CD4-positive, alpha-beta T cell (primary cell): ENCODE measurements at regions not wholly inside any gene's neighbourhood (a gene's known extent, or its start where the extent isn't known, plus 50 kb on each side); places are given as distances from the start of the nearest gene placed in this dataset.

Experiments
- ATAC-seq: fragments of 200-7000 bp; cut with Tn5 transposase; one replicate; pipeline ENCODE4 v1.10.0; 2022; ENCODE audit warnings: mild to moderate bottlenecking; ENCODE audit not compliant: poor library complexity
- CTCF ChIA-PET: fragments of 350-600 bp; sonication (Branson Sonifier 250); formaldehyde crosslinking; loops from one replicate; lab custom pipeline; 2021; ENCODE audit warnings: antibody characterized with exemption, inconsistent platforms; lab: Charles Lee
- POLR2A ChIA-PET: fragments of 350-600 bp; sonication (Branson Sonifier 250); formaldehyde crosslinking; loops from one replicate; lab custom pipeline; 2021; ENCODE audit warnings: antibody characterized with exemption, inconsistent platforms; lab: Charles Lee
- DNase-seq, 14 experiments: peaks; one replicate each; pipeline ENCODE4 v3.0.0-alpha.2; 2013 to 2020; ENCODE audit warnings: mixed read lengths in 2 of 14
- H3K27ac ChIP-seq, 2 donors: one replicate each; pipeline versions ENCODE4 v1.5.1 to v1.7.0; 2013; ENCODE audit warnings: low read length in 2 of 2, low read depth in 1 of 2, mild to moderate bottlenecking in 1 of 2
- H3K27me3 ChIP-seq, 2 experiments: 1 replicate in 1 of 2; 2 replicates in 1 of 2; pipeline versions ENCODE4 v1.6.1 to v1.7.0; 2013; ENCODE audit warnings: low read length in 2 of 2, control low read depth in 1 of 2, mild to moderate bottlenecking in 1 of 2, moderate library complexity in 1 of 2; ENCODE audit not compliant: insufficient read depth in 2 of 2, control insufficient read depth in 1 of 2
- H3K36me3 ChIP-seq: one replicate; pipeline ENCODE4 v1.6.1; 2013; ENCODE audit warnings: low read length, control low read depth; ENCODE audit not compliant: insufficient read depth
- H3K4me1 ChIP-seq: one replicate; pipeline ENCODE4 v1.6.1; 2013; ENCODE audit warnings: low read length, control low read depth; ENCODE audit not compliant: insufficient read depth
- H3K4me3 ChIP-seq: one replicate; pipeline ENCODE4 v1.5.1; 2013; ENCODE audit warnings: mild to moderate bottlenecking, low read length, moderate library complexity
- H3K9me3 ChIP-seq, 2 experiments: 1 replicate in 1 of 2; 2 replicates in 1 of 2; pipeline versions ENCODE4 v1.6.1 to v1.7.0; 2013; ENCODE audit warnings: low read length in 2 of 2, mild to moderate bottlenecking in 2 of 2, control low read depth in 1 of 2, moderate library complexity in 1 of 2; ENCODE audit not compliant: control insufficient read depth in 1 of 2, insufficient read depth in 1 of 2
- H3K27ac Mint-ChIP-seq: one replicate; pipeline ENCODE4 v1.8.0; 2020; ENCODE audit warnings: mixed read lengths
- H3K27me3 Mint-ChIP-seq: one replicate; pipeline ENCODE4 v1.8.0; 2021; ENCODE audit warnings: mixed read lengths
- H3K36me3 Mint-ChIP-seq: one replicate; pipeline ENCODE4 v1.8.0; 2021; ENCODE audit warnings: low read depth, mixed read lengths
- H3K4me1 Mint-ChIP-seq: one replicate; pipeline ENCODE4 v1.8.0; 2021; ENCODE audit warnings: low read depth, mixed read lengths
- H3K4me3 Mint-ChIP-seq: one replicate; pipeline ENCODE4 v1.8.0; 2020; ENCODE audit warnings: mild to moderate bottlenecking, mixed read lengths
- H3K9me3 Mint-ChIP-seq: one replicate; pipeline ENCODE4 v1.8.0; 2020; ENCODE audit warnings: mixed read lengths
- intact Hi-C, 2 experiments: fragments of 100-400 bp; cut with DNase I in 1 of 2; cut with micrococcal nuclease in 1 of 2; formaldehyde crosslinking; loops; one replicate each; pipeline versions ENCODE4 v1.15.1 to v1.9.0; 2023 to 2025; cut with DNase I, micrococcal nuclease
- TF ChIP-seq, protein P1 (sequence below): fragments of 200-600 bp; IDR thresholded peaks from one replicate; pipeline ENCODE4 v1.8.0; 2022; ENCODE audit warnings: antibody characterized with exemption, mild to moderate bottlenecking

GRCh38 chr5:104754311-104754995 lies 1191.9 kb upstream of the NUDT12 start:
- H3K27ac ChIP-seq, result no peak overlapping the region
- no peaks in the 10 kb centered on the region for H3K4me1 Mint-ChIP-seq
- DNase-seq (no peak), ATAC-seq (no peak)
- H3K4me3 Mint-ChIP-seq, result no peak overlapping the region
- TF ChIP-seq, protein P1, sequence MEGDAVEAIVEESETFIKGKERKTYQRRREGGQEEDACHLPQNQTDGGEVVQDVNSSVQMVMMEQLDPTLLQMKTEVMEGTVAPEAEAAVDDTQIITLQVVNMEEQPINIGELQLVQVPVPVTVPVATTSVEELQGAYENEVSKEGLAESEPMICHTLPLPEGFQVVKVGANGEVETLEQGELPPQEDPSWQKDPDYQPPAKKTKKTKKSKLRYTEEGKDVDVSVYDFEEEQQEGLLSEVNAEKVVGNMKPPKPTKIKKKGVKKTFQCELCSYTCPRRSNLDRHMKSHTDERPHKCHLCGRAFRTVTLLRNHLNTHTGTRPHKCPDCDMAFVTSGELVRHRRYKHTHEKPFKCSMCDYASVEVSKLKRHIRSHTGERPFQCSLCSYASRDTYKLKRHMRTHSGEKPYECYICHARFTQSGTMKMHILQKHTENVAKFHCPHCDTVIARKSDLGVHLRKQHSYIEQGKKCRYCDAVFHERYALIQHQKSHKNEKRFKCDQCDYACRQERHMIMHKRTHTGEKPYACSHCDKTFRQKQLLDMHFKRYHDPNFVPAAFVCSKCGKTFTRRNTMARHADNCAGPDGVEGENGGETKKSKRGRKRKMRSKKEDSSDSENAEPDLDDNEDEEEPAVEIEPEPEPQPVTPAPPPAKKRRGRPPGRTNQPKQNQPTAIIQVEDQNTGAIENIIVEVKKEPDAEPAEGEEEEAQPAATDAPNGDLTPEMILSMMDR, result no peak
- H3K4me3 ChIP-seq, result no peak overlapping the region
- no peaks in the 10 kb centered on the region for H3K4me1 ChIP-seq
- peaks cover 14% of the 10 kb centered on the region for H3K9me3 Mint-ChIP-seq
- no peaks in the 10 kb centered on the region for H3K36me3 Mint-ChIP-seq
- H3K27ac Mint-ChIP-seq, result no peak overlapping the region
- no peaks in the 10 kb centered on the region for H3K9me3 ChIP-seq
- no peaks in the 10 kb centered on the region for H3K27me3 ChIP-seq
- intact Hi-C loops, result no loop called here
- no peaks in the 10 kb centered on the region for H3K36me3 ChIP-seq
- ChIA-PET POLR2A (interaction anchor here (0.6 kb wide), 1 partner anchor 48 kb away, joined by 3 read pairs; no protein-coding TSS in a partner anchor), CTCF (no interaction called here)
- no peaks in the 10 kb centered on the region for H3K27me3 Mint-ChIP-seq

- no peaks in the 10 kb centered on the region for H3K4me1 Mint-ChIP-seq
- ATAC-seq (no peak), DNase-seq (no peak)
- H3K4me3 Mint-ChIP-seq, result no peak overlapping the region
- H3K4me3 ChIP-seq, result no peak overlapping the region
- H3K36me3 ChIP-seq, result no peaks in the 10 kb centered on the region
- H3K27ac ChIP-seq, result no peak overlapping the region
- no peaks in the 10 kb centered on the region for H3K27me3 Mint-ChIP-seq
- no peaks in the 10 kb centered on the region for H3K4me1 ChIP-seq
- peaks cover 0 to 8% of the 10 kb centered on the region in 2 experiments for H3K9me3 ChIP-seq
- CTCF ChIA-PET, result no interaction called here
- TF ChIP-seq, protein P1, result no peak
- no peak overlapping the region for H3K27ac Mint-ChIP-seq
- peaks cover 15% of the 10 kb centered on the region for H3K9me3 Mint-ChIP-seq
- intact Hi-C loops, result no loop called here
- no peaks in the 10 kb centered on the region for H3K27me3 ChIP-seq
- POLR2A ChIA-PET, result no interaction called here
- H3K36me3 Mint-ChIP-seq, result no peaks in the 10 kb centered on the region
Observed at GRCh38 chr5:104751969-104752368, 1189.4 kb upstream of the NUDT12 start.

- H3K4me3 Mint-ChIP-seq, result no peak overlapping the region
- Histone ChIP-seq H3K27me3 (no peaks in the 10 kb centered on the region), H3K9me3 (no peaks in the 10 kb centered on the region), H3K27ac (no peak overlapping the region), H3K4me1 (no peaks in the 10 kb centered on the region), H3K36me3 (no peaks in the 10 kb centered on the region), H3K4me3 (no peak overlapping the region)
- intact Hi-C loops, result no loop called here
- H3K27me3 Mint-ChIP-seq, result no peaks in the 10 kb centered on the region
- POLR2A ChIA-PET, result no interaction called here
- H3K36me3 Mint-ChIP-seq, result no peaks in the 10 kb centered on the region
- no peak overlapping the region for H3K27ac Mint-ChIP-seq
- H3K9me3 Mint-ChIP-seq, result peaks cover 31% of the 10 kb centered on the region
- H3K4me1 Mint-ChIP-seq, result no peaks in the 10 kb centered on the region
- ATAC-seq (no peak), DNase-seq (no peak)
- CTCF ChIA-PET, result no interaction called here
- TF ChIP-seq, protein P1, result no peak
Observed at GRCh38 chr5:104739905-104740304, 1177.3 kb upstream of the NUDT12 start.
